ENCODE measurements at regions not wholly inside any gene's neighbourhood (a gene's known extent, or its start where the extent isn't known, plus 50 kb on each side); places are given as distances from the start of the nearest gene placed in this dataset.

DNA sequence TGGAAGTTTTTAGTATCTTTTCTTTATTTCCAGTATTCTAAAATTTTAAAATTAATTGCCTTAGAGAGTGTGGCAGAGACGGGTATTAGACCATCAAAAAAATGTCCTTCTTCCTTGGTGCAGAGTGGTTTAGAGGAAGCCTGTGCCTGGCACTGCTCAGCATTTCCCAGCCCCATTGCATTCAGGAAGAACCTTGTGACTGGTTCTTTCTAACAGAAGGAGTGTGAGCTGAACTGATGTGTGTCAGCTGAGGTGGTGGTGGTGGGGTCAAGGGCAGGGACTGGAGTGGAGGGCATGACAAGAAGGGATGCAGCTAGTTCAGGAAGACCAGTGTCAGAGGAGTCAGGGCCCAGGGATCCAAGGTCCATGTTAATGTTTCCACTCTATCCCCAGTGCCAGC is 58.7 kb upstream of the FDX1 start:
- no peak for ATAC-seq
- TF ChIP-seq PPARA (CRISPR knock-in tag; IDR thresholded peaks at IDR 0.05; ENCODE audit: borderline replicate concordance): no peak
- no peak for TF ChIP-seq BACH2 (CRISPR knock-in tag; IDR thresholded peaks at IDR 0.05; ENCODE audit: borderline replicate concordance)
- TF ChIP-seq ZC3H10 (CRISPR knock-in tag; IDR thresholded peaks at IDR 0.05): no peak
- no peak for TF ChIP-seq CREB5 (CRISPR knock-in tag; IDR thresholded peaks at IDR 0.05; ENCODE audit: low read depth)
- no peak for TF ChIP-seq PATZ1 (CRISPR knock-in tag; IDR thresholded peaks at IDR 0.05; ENCODE audit: borderline replicate concordance)
- no peak for TF ChIP-seq ZNF8 (CRISPR knock-in tag; IDR thresholded peaks at IDR 0.05)
- no peak for TF ChIP-seq POU6F1 (CRISPR knock-in tag; IDR thresholded peaks at IDR 0.05; ENCODE audit: borderline replicate concordance, low read depth)
- TF ChIP-seq CSRNP3 (CRISPR knock-in tag; IDR thresholded peaks at IDR 0.05): no peak
- no peak for TF ChIP-seq TCF4 (CRISPR knock-in tag; IDR thresholded peaks at IDR 0.05; ENCODE audit: borderline replicate concordance)
- no peak for TF ChIP-seq SNAI2 (CRISPR knock-in tag; IDR thresholded peaks at IDR 0.05)
- TF ChIP-seq OSR1 (CRISPR knock-in tag; IDR thresholded peaks at IDR 0.05): no peak
- TF ChIP-seq ISL1 (CRISPR knock-in tag; IDR thresholded peaks at IDR 0.05): no peak
- no peak for TF ChIP-seq GLIS3 (CRISPR knock-in tag; IDR thresholded peaks at IDR 0.05)
- TF ChIP-seq CSDC2 (CRISPR knock-in tag; IDR thresholded peaks at IDR 0.05): no peak
- TF ChIP-seq ZFP3 (CRISPR knock-in tag; IDR thresholded peaks at IDR 0.05): no peak

GRCh38 chr11:110373051-110373702 is 56.6 kb upstream of the FDX1 start:
- ATAC-seq: peak; percentile 44
- TF ChIP-seq, protein P1, sequence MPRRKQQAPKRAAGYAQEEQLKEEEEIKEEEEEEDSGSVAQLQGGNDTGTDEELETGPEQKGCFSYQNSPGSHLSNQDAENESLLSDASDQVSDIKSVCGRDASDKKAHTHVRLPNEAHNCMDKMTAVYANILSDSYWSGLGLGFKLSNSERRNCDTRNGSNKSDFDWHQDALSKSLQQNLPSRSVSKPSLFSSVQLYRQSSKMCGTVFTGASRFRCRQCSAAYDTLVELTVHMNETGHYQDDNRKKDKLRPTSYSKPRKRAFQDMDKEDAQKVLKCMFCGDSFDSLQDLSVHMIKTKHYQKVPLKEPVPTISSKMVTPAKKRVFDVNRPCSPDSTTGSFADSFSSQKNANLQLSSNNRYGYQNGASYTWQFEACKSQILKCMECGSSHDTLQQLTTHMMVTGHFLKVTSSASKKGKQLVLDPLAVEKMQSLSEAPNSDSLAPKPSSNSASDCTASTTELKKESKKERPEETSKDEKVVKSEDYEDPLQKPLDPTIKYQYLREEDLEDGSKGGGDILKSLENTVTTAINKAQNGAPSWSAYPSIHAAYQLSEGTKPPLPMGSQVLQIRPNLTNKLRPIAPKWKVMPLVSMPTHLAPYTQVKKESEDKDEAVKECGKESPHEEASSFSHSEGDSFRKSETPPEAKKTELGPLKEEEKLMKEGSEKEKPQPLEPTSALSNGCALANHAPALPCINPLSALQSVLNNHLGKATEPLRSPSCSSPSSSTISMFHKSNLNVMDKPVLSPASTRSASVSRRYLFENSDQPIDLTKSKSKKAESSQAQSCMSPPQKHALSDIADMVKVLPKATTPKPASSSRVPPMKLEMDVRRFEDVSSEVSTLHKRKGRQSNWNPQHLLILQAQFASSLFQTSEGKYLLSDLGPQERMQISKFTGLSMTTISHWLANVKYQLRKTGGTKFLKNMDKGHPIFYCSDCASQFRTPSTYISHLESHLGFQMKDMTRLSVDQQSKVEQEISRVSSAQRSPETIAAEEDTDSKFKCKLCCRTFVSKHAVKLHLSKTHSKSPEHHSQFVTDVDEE (CRISPR knock-in tag; IDR thresholded peaks at IDR 0.05): no peak

DNA sequence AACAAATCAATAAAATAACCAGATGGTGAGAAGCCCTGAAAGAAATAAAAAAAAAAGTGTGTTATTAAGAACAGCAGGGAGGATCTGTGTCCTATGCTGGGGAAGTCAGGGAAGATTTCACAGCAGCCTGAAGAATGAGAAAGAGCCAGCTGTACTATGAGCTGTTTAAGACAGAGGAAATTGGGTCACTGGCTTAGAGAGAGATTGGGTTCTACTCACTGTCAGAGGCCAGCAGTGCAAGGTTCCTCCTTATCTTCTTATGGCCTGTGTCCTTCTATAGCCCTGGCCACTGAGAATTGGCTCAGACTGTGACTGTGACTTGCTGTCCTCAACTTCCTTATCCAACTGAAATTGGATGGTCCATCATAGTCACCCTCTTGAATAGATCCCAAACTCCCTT is 54.8 kb upstream of the FDX1 start:
- ATAC-seq: no peak
- TF ChIP-seq CREB5 (CRISPR knock-in tag; IDR thresholded peaks at IDR 0.05; ENCODE audit: low read depth) (no peak), ZNF8 (CRISPR knock-in tag; IDR thresholded peaks at IDR 0.05) (no peak), GLIS3 (CRISPR knock-in tag; IDR thresholded peaks at IDR 0.05) (no peak), ZFP3 (CRISPR knock-in tag; IDR thresholded peaks at IDR 0.05) (no peak), RARB (CRISPR knock-in tag; IDR thresholded peaks at IDR 0.05) (no peak), ZC3H10 (CRISPR knock-in tag; IDR thresholded peaks at IDR 0.05) (no peak), OSR1 (CRISPR knock-in tag; IDR thresholded peaks at IDR 0.05) (no peak), PPARA (CRISPR knock-in tag; IDR thresholded peaks at IDR 0.05; ENCODE audit: borderline replicate concordance) (no peak), CSRNP3 (CRISPR knock-in tag; IDR thresholded peaks at IDR 0.05) (no peak), TOX (CRISPR knock-in tag; IDR thresholded peaks at IDR 0.05; ENCODE audit: borderline replicate concordance) (no peak), SNAI2 (CRISPR knock-in tag; IDR thresholded peaks at IDR 0.05) (no peak), PATZ1 (CRISPR knock-in tag; IDR thresholded peaks at IDR 0.05; ENCODE audit: borderline replicate concordance) (no peak)
- TF ChIP-seq, protein P1 (CRISPR knock-in tag; IDR thresholded peaks at IDR 0.05): no peak

Measured in SK-N-SH treated with all-trans-retinoic acid at 6 μM for 48 hours (cell line).